Esophagus muscularis mucosa (tissue), 4 donors: ENCODE measurements at regions not wholly inside any gene's neighbourhood (a gene's known extent, or its start where the extent isn't known, plus 50 kb on each side); places are given as distances from the start of the nearest gene placed in this dataset.
"Not testable (repeated sequence)": the region's sequence is repeated elsewhere in the genome, so short reads cannot be mapped to it uniquely, and the experiment has no call there.

Experiments
- DNase-seq: peaks from one replicate; pipeline ENCODE4 v3.0.0-alpha.2; 2017; ENCODE audit errors: extremely low spot score
- H3K27ac ChIP-seq, 4 donors: fragments of 200-600 bp; sonication (generic); replicated peaks in 1 of 4; 1 replicate in 3 of 4; 2 replicates in 1 of 4; pipeline ENCODE4 v1.5.1; 2016 to 2019; ENCODE audit warnings: mild to moderate bottlenecking in 1 of 4
- H3K27me3 ChIP-seq, 4 donors: fragments of 200-600 bp; sonication (generic); one replicate each; pipeline versions ENCODE4 v1.5.1 to v1.6.0; 2016 to 2019
- H3K36me3 ChIP-seq, 4 donors: fragments of 200-600 bp; sonication (generic); one replicate each; pipeline ENCODE4 v1.5.1; 2016 to 2019
- H3K4me1 ChIP-seq, 4 donors: fragments of 200-600 bp; sonication (generic); one replicate each; pipeline ENCODE4 v1.5.1; 2016 to 2019
- H3K4me3 ChIP-seq, 4 donors: fragments of 200-600 bp; sonication (generic); 1 replicate in 2 of 4; 2 replicates in 2 of 4; pipeline ENCODE4 v1.5.1; 2016 to 2019; ENCODE audit warnings: mild to moderate bottlenecking in 4 of 4, moderate library complexity in 1 of 4
- H3K9me3 ChIP-seq, 4 donors: fragments of 200-600 bp; sonication (generic); 1 replicate in 3 of 4; 2 replicates in 1 of 4; pipeline ENCODE4 v1.5.1; 2016 to 2019
- CTCF ChIP-seq, 3 experiments: fragments of 200-600 bp in 2 of 3; fragments of 450-650 bp in 1 of 3; sonication (generic) in 2 of 3; IDR thresholded peaks; one replicate each; pipeline ENCODE4 v1.5.1; 2017 to 2019; ENCODE audit warnings: antibody characterized with exemption in 3 of 3, mild to moderate bottlenecking in 2 of 3, moderate library complexity in 1 of 3
- EP300 ChIP-seq: sonication (generic); formaldehyde crosslinking; IDR thresholded peaks from one replicate; pipeline ENCODE4 v1.6.1; 2017; ENCODE audit warnings: antibody characterized with exemption
- POLR2A ChIP-seq: fragments of 450-650 bp; IDR thresholded peaks from one replicate; pipeline ENCODE4 v1.6.1; 2017; ENCODE audit warnings: antibody characterized with exemption, moderate library complexity, mild to moderate bottlenecking, low read depth
- POLR2AphosphoS5 ChIP-seq, 2 donors: sonication (generic); formaldehyde crosslinking; IDR thresholded peaks; one replicate each; pipeline ENCODE4 v1.6.1; 2017; ENCODE audit warnings: antibody characterized with exemption in 2 of 2
- WGBS: methylation state at CpG from one replicate; pipeline ENCODE4 v1.1.5; 2018; 5-methylcytosine and 5-hydroxymethylcytosine counted together
- intact Hi-C: fragments of 100-400 bp; cut with DNase I; formaldehyde crosslinking; loops from one replicate; pipeline ENCODE4 v1.15.1; 2023

GRCh38 chr3:34890247-34890646, 749.1 kb upstream of the ARPP21 start:
- no peaks in the 10 kb centered on the region for H3K9me3 ChIP-seq
- no peak overlapping the region for H3K27ac ChIP-seq
- 100% methylated on average over 1 of the region's 1 CpG for WGBS
- no peaks in the 10 kb centered on the region for H3K36me3 ChIP-seq
- no peak for DNase-seq
- H3K4me3 ChIP-seq = no peak overlapping the region
- no peaks in the 10 kb centered on the region for H3K4me1 ChIP-seq
- no peaks in the 10 kb centered on the region for H3K27me3 ChIP-seq
- intact Hi-C loops = no loop called here
- TF ChIP-seq POLR2AphosphoS5 (IDR thresholded peaks at IDR 0.05) (no peak), POLR2A (no peak), EP300 (no peak)

DNA sequence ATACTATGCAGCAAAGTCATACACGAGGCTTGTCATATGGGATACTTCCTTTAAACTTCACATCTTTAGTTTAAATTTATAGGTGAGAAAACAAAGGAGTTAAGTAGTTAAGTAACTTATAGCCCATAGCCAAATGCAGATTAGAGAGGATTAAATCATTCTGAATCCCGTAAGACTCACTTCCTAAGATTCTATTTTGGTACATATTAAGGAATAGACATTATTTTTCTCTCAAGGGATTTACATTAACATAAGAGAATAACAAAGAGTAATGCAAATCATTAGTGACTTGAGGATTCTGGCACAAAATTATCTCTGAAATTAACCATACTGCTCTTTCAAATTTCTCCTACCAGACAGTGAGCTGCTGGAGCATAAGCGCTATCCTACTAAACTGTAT, 747.4 kb upstream of the ARPP21 start:
- Histone ChIP-seq H3K9me3 (no peaks in the 10 kb centered on the region), H3K36me3 (no peaks in the 10 kb centered on the region), H3K4me1 (no peaks in the 10 kb centered on the region), H3K4me3 (no peak overlapping the region), H3K27me3 (no peaks in the 10 kb centered on the region), H3K27ac (no peak overlapping the region)
- no peak for DNase-seq
- intact Hi-C loops = no loop called here
- 83% methylated on average over 3 of the region's 3 CpGs for WGBS
- no peak for TF ChIP-seq POLR2A
- TF ChIP-seq CTCF (IDR thresholded peaks at IDR 0.05) = no peak
- no peak for TF ChIP-seq POLR2AphosphoS5 (IDR thresholded peaks at IDR 0.05)
- no peak for TF ChIP-seq EP300

GRCh38 chr3:34895841-34896240, 743.5 kb upstream of the ARPP21 start:
- no peak for TF ChIP-seq POLR2A
- TF ChIP-seq EP300 = no peak
- no peak for TF ChIP-seq POLR2AphosphoS5 (IDR thresholded peaks at IDR 0.05)
- no peak for TF ChIP-seq CTCF (IDR thresholded peaks at IDR 0.05)
- Histone ChIP-seq H3K4me1 (no peaks in the 10 kb centered on the region), H3K36me3 (no peaks in the 10 kb centered on the region), H3K27ac (no peak overlapping the region), H3K4me3 (no peak overlapping the region), H3K9me3 (no peaks in the 10 kb centered on the region), H3K27me3 (no peaks in the 10 kb centered on the region)
- 71% methylated on average over 1 of the region's 1 CpG for WGBS
- intact Hi-C loops = no loop called here
- DNase-seq = no peak

DNA sequence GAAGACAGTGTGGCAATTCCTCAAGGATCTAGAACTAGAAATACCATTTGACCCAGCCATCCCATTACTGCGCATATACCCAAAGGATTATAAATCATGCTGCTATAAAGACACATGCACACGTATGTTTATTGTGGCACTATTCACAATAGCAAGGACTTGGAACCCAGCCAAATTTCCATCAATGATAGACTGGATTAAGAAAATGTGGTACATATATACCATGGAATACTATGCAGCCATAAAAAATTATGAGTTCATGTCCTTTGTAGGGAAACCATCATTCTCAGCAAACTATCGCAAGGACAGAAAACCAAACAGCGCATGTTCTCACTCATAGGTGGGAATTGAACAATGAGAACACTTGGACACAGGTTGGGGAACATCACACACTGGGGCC, 729.6 kb upstream of the ARPP21 start:
- H3K4me3 ChIP-seq, H3K9me3 ChIP-seq, DNase-seq, H3K4me1 ChIP-seq, H3K27me3 ChIP-seq, H3K27ac ChIP-seq, intact Hi-C loops, H3K36me3 ChIP-seq: not testable (repeated sequence)
- 89% methylated on average over 4 of the region's 4 CpGs for WGBS

DNA sequence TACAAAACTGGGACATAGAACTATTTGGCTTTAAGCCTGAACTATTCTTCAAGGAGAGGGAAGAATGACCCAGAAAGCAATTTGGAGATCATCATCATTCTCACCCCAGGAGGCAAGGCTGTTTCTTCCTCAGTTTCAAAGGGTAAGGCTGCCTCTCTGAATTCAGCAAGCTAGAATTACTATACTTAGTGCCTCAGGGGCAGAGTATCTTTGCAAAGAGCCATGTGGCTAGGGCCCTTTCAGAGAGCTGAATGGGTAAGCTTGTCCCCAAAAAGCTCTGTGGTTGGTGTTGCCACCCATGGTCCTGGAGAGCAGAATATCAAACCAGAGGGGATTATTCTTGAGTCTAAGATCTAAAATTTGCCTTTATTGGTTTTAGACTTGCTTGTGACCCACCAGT, 720.3 kb upstream of the ARPP21 start:
- no peaks in the 10 kb centered on the region for H3K36me3 ChIP-seq

More for the DNA sequence above, 720.3 kb upstream of the ARPP21 start:
- Histone ChIP-seq H3K27ac (no peak overlapping the region), H3K4me3 (no peak overlapping the region), H3K27me3 (no peaks in the 10 kb centered on the region), H3K9me3 (no peaks in the 10 kb centered on the region), H3K4me1 (peaks cover 0 to 9% (median 4%) of the 10 kb centered on the region in 4 donors)
- no peak for TF ChIP-seq EP300
- TF ChIP-seq POLR2A = no peak
- TF ChIP-seq POLR2AphosphoS5 (IDR thresholded peaks at IDR 0.05) = no peak
- TF ChIP-seq CTCF (IDR thresholded peaks at IDR 0.05) = no peak
- no peak for DNase-seq
- intact Hi-C loops = no loop called here
